ENCODE measurements at regions not wholly inside any gene's neighbourhood (a gene's known extent, or its start where the extent isn't known, plus 50 kb on each side); places are given as distances from the start of the nearest gene placed in this dataset.

DNA sequence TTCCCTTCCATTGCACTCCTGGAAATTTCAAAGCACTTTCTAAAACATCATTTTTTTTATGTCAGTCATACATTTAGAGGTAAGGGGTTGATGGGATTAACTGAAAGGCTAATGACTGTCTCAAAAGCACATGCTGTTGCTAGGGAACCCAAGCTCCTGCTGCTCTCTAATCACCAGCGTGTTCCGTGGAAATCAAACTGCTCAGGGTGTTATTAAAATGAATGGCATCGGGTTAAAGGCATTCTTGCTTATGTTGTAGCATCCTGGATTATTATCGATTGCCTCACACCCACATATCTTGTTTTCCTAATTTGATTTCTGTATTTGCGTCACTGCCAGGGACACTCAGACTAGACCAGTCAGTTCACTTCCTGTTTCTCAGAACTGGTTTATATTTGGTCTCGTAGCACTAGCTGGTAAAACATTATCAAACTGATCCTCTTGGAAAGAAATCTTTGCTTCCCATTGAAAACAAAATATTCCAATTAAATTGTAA lies 216.5 kb upstream of the MKLN1 start:
- TF ChIP-seq CTCF (IDR thresholded peaks at IDR 0.05) (no peak), POLR2A (IDR thresholded peaks at IDR 0.05) (no peak)

Measured in Peyer's patch (tissue), 4 donors.